Prostate gland (tissue), 2 donors: ENCODE measurements at regions not wholly inside any gene's neighbourhood (a gene's known extent, or its start where the extent isn't known, plus 50 kb on each side); places are given as distances from the start of the nearest gene placed in this dataset.

Experiments used
- CTCF ChIP-seq, 4 experiments: fragments of 200-600 bp in 2 of 4; fragments of 450-650 bp in 2 of 4; sonication (generic) in 2 of 4; IDR thresholded peaks; 1 replicate in 3 of 4; 2 replicates in 1 of 4; pipeline ENCODE4 v1.5.1; 2016 to 2019; ENCODE audit warnings: antibody characterized with exemption in 4 of 4, mild to moderate bottlenecking in 2 of 4, moderate library complexity in 2 of 4
- POLR2AphosphoS5 ChIP-seq: sonication (generic); formaldehyde crosslinking; IDR thresholded peaks from one replicate; pipeline ENCODE4 v1.6.1; 2017; ENCODE audit warnings: antibody characterized with exemption

GRCh38 chr3:148206446-148206845, 491.3 kb upstream of the AGTR1 start:
- TF ChIP-seq POLR2AphosphoS5, result no peak
- no peak for TF ChIP-seq CTCF (IDR thresholded peaks at IDR 0.05)
